Adrenal gland (tissue), 9 donors: ENCODE measurements at regions not wholly inside any gene's neighbourhood (a gene's known extent, or its start where the extent isn't known, plus 50 kb on each side); places are given as distances from the start of the nearest gene placed in this dataset.
"Not testable (repeated sequence)": the region's sequence is repeated elsewhere in the genome, so short reads cannot be mapped to it uniquely, and the experiment has no call there.

Experiments used
- DNase-seq, 7 donors: peaks; one replicate each; pipeline ENCODE4 v3.0.0-alpha.2; 2019 to 2020
- H3K27ac ChIP-seq, 5 donors: fragments of 200-600 bp; sonication (generic) in 4 of 5; 1 replicate in 3 of 5; 2 replicates in 2 of 5; pipeline versions ENCODE4 v1.5.1 to v1.8.0; 2016 to 2020; ENCODE audit warnings: mild to moderate bottlenecking in 1 of 5
- H3K27me3 ChIP-seq: fragments of 200-600 bp; 2 replicates; pipeline ENCODE4 v1.8.0; 2021
- H3K36me3 ChIP-seq, 2 donors: fragments of 200-600 bp; replicated peaks in 1 of 2; 1 replicate in 1 of 2; 2 replicates in 1 of 2; pipeline versions ENCODE4 v1.5.1 to v1.8.0; 2018 to 2022
- H3K4me1 ChIP-seq, 2 donors: fragments of 200-600 bp; replicated peaks in 1 of 2; 1 replicate in 1 of 2; 2 replicates in 1 of 2; pipeline versions ENCODE4 v1.5.1 to v1.8.0; 2018 to 2021
- H3K4me3 ChIP-seq, 4 donors: fragments of 200-600 bp; sonication (generic) in 3 of 4; one replicate each; pipeline ENCODE4 v1.5.1; 2016 to 2018
- H3K9me3 ChIP-seq, 3 donors: fragments of 200-600 bp; sonication (generic) in 1 of 3; replicated peaks in 1 of 3; 1 replicate in 2 of 3; 2 replicates in 1 of 3; pipeline versions ENCODE4 v1.5.1 to v1.8.0; 2016 to 2021
- CTCF ChIP-seq, 6 experiments: fragments of 450-650 bp in 4 of 6; fragments of 200-600 bp in 2 of 6; sonication (generic) in 1 of 6; IDR thresholded peaks; 1 replicate in 5 of 6; 2 replicates in 1 of 6; pipeline versions ENCODE4 v1.5.1 to v1.8.0; 2016 to 2021; ENCODE audit warnings: antibody characterized with exemption in 6 of 6, mild to moderate bottlenecking in 2 of 6, moderate library complexity in 1 of 6
- POLR2A ChIP-seq, 2 donors: fragments of 450-650 bp; IDR thresholded peaks; one replicate each; pipeline ENCODE4 v1.6.1; 2017; ENCODE audit warnings: antibody characterized with exemption in 2 of 2, mild to moderate bottlenecking in 2 of 2, moderate library complexity in 1 of 2
- WGBS, 4 donors: extraction: QIAGEN DNeasy Blood & Tissue Kit in 2 of 4; methylation state at CpG; one replicate each; pipeline versions ENCODE4 v1.1.5 to v1.1.7; 2013 to 2017; 5-methylcytosine and 5-hydroxymethylcytosine counted together
- intact Hi-C, 2 donors: fragments of 100-400 bp; cut with DNase I; formaldehyde crosslinking; loops; one replicate each; pipeline versions ENCODE4 v1.14.1 to v1.15.0; 2022 to 2023
- donor health status: healthy with polysubstance abuse.
- donor health status: Bipolar disorder and iron deficiency.
- donor health status: DM: yes; HTN: yes; CAD: no.
- donor health status: DM: no; HTN: no; CAD: no.
- donor health status: DM: no; HTN: no; CAD: no.

GRCh38 chr5:25094219-25094618, 449.4 kb upstream of the CDH10 start:
- DNase-seq: no peak
- no peak for TF ChIP-seq POLR2A (IDR thresholded peaks at IDR 0.05)
- TF ChIP-seq CTCF (IDR thresholded peaks at IDR 0.05): no peak
- no peaks in the 10 kb centered on the region for H3K36me3 ChIP-seq
- no peaks in the 10 kb centered on the region for H3K9me3 ChIP-seq
- no peak overlapping the region for H3K27ac ChIP-seq
- H3K4me3 ChIP-seq: no peak overlapping the region
- H3K4me1 ChIP-seq: no peaks in the 10 kb centered on the region
- intact Hi-C loops: no loop called here
- 70 to 95% (median 82%) methylated on average over 2 of the region's 2 CpGs for WGBS, 4 donors
- H3K27me3 ChIP-seq: no peaks in the 10 kb centered on the region

GRCh38 chr5:25091921-25092320, 447.1 kb upstream of the CDH10 start:
- no peaks in the 10 kb centered on the region for H3K36me3 ChIP-seq
- 64 to 72% (median 67%) methylated on average over 3 of the region's 3 CpGs for WGBS, 4 donors
- DNase-seq: no peak
- no peak overlapping the region for H3K27ac ChIP-seq
- H3K4me3 ChIP-seq: no peak overlapping the region
- H3K27me3 ChIP-seq: no peaks in the 10 kb centered on the region
- intact Hi-C loops: no loop called here
- TF ChIP-seq CTCF (IDR thresholded peaks at IDR 0.05) (no peak), POLR2A (IDR thresholded peaks at IDR 0.05) (no peak)
- H3K4me1 ChIP-seq: no peaks in the 10 kb centered on the region
- no peaks in the 10 kb centered on the region for H3K9me3 ChIP-seq

GRCh38 chr5:25090854-25091253, 446.1 kb upstream of the CDH10 start:
- DNase-seq: no peak
- no peaks in the 10 kb centered on the region for H3K27me3 ChIP-seq
- H3K4me1 ChIP-seq: no peaks in the 10 kb centered on the region
- intact Hi-C loops: no loop called here
- TF ChIP-seq CTCF (IDR thresholded peaks at IDR 0.05) (no peak), POLR2A (IDR thresholded peaks at IDR 0.05) (no peak)
- no peak overlapping the region for H3K27ac ChIP-seq
- WGBS, 4 donors: 67 to 77% (median 76%) methylated on average over 1 of the region's 1 CpG
- H3K4me3 ChIP-seq: no peak overlapping the region
- no peaks in the 10 kb centered on the region for H3K9me3 ChIP-seq
- H3K36me3 ChIP-seq: no peaks in the 10 kb centered on the region

GRCh38 chr5:25090275-25090674, 445.5 kb upstream of the CDH10 start:
- Histone ChIP-seq H3K27ac (no peak overlapping the region), H3K36me3 (no peaks in the 10 kb centered on the region), H3K9me3 (no peaks in the 10 kb centered on the region), H3K4me3 (no peak overlapping the region), H3K4me1 (no peaks in the 10 kb centered on the region), H3K27me3 (no peaks in the 10 kb centered on the region)
- WGBS, 4 donors: 84 to 92% (median 89%) methylated on average over 8 of the region's 8 CpGs
- intact Hi-C loops: no loop called here
- no peak for DNase-seq
- no peak for TF ChIP-seq POLR2A (IDR thresholded peaks at IDR 0.05)
- TF ChIP-seq CTCF (IDR thresholded peaks at IDR 0.05): no peak

GRCh38 chr5:25088689-25089088, 443.9 kb upstream of the CDH10 start:
- H3K4me1 ChIP-seq, DNase-seq, H3K27me3 ChIP-seq, H3K4me3 ChIP-seq, H3K9me3 ChIP-seq, H3K36me3 ChIP-seq, H3K27ac ChIP-seq, intact Hi-C loops: not testable (repeated sequence)
- WGBS, 4 donors: 66 to 84% (median 74%) methylated on average over 6 of the region's 6 CpGs

- H3K4me3 ChIP-seq, H3K27me3 ChIP-seq, H3K36me3 ChIP-seq, DNase-seq, H3K9me3 ChIP-seq, intact Hi-C loops, H3K27ac ChIP-seq, H3K4me1 ChIP-seq: not testable (repeated sequence)
- 91 to 94% (median 93%) methylated on average over 13 to 22 of the region's 27 CpGs for WGBS, 4 donors
Observed at GRCh38 chr5:25083261-25083660, 438.5 kb upstream of the CDH10 start.
